ENCODE measurements at regions not wholly inside any gene's neighbourhood (a gene's known extent, or its start where the extent isn't known, plus 50 kb on each side); places are given as distances from the start of the nearest gene placed in this dataset.

GRCh38 chr5:15304066-15304731 lies 195.8 kb upstream of the FBXL7 start:
- no peak for TF ChIP-seq POLR2A (IDR thresholded peaks at IDR 0.05)
- TF ChIP-seq CTCF (IDR thresholded peaks at IDR 0.05) = no peak
